Liver (tissue), 3 donors: ENCODE measurements at regions not wholly inside any gene's neighbourhood (a gene's known extent, or its start where the extent isn't known, plus 50 kb on each side); places are given as distances from the start of the nearest gene placed in this dataset.

ENCODE experiments used
- EGR1 ChIP-seq, 2 donors: IDR thresholded peaks; 2 replicates each; pipeline ENCODE4 v1.6.1; 2016 to 2018; ENCODE audit warnings: antibody characterized with exemption in 2 of 2, low read depth in 2 of 2
- FOXA1 ChIP-seq: IDR thresholded peaks from 2 replicates; pipeline ENCODE4 v1.6.1; 2016; ENCODE audit warnings: antibody characterized with exemption
- GABPA ChIP-seq, 2 donors: IDR thresholded peaks in 1 of 2; conservative IDR thresholded peaks in 1 of 2; 2 replicates each; pipeline ENCODE4 v1.6.1; 2016; ENCODE audit warnings: antibody characterized with exemption in 2 of 2, mild to moderate bottlenecking in 1 of 2, moderate library complexity in 1 of 2
- JUND ChIP-seq, 2 donors: IDR thresholded peaks; 2 replicates each; pipeline ENCODE4 v1.6.1; 2016; ENCODE audit warnings: antibody characterized with exemption in 2 of 2
- RAD21 ChIP-seq, 2 donors: IDR thresholded peaks; 2 replicates each; pipeline ENCODE4 v1.6.1; 2016; ENCODE audit warnings: antibody characterized with exemption in 2 of 2, mild to moderate bottlenecking in 2 of 2
- REST ChIP-seq: IDR thresholded peaks from 2 replicates; pipeline ENCODE4 v1.6.1; 2016; ENCODE audit warnings: antibody characterized with exemption, mild to moderate bottlenecking
- SP1 ChIP-seq: IDR thresholded peaks from 2 replicates; pipeline ENCODE4 v1.6.1; 2018; ENCODE audit warnings: antibody characterized with exemption, mild to moderate bottlenecking
- TAF1 ChIP-seq: conservative IDR thresholded peaks from 2 replicates; pipeline ENCODE4 v1.6.1; 2016; ENCODE audit warnings: antibody characterized with exemption, mild to moderate bottlenecking
- YY1 ChIP-seq: IDR thresholded peaks from 2 replicates; pipeline ENCODE4 v1.6.1; 2016; ENCODE audit warnings: antibody characterized with exemption, mild to moderate bottlenecking
- ZBTB33 ChIP-seq: IDR thresholded peaks from 2 replicates; pipeline ENCODE4 v1.6.1; 2016; ENCODE audit warnings: antibody characterized with exemption
- TF ChIP-seq, protein P1 (sequence below): fragments of 150-350 bp; IDR thresholded peaks from 2 replicates; pipeline ENCODE4 v1.5.1; 2017; ENCODE audit warnings: improper control_type of control experiment, low read depth, low read length; ENCODE audit not compliant: missing input control
- TF ChIP-seq, protein P2 (sequence below): IDR thresholded peaks from 2 replicates; pipeline ENCODE4 v1.6.1; 2016; ENCODE audit warnings: antibody characterized with exemption
- TF ChIP-seq, protein P3 (sequence below): IDR thresholded peaks from 2 replicates; pipeline ENCODE4 v1.6.1; 2016; ENCODE audit warnings: antibody characterized with exemption
- donor health status: healthy.
- donor health status: healthy.

DNA sequence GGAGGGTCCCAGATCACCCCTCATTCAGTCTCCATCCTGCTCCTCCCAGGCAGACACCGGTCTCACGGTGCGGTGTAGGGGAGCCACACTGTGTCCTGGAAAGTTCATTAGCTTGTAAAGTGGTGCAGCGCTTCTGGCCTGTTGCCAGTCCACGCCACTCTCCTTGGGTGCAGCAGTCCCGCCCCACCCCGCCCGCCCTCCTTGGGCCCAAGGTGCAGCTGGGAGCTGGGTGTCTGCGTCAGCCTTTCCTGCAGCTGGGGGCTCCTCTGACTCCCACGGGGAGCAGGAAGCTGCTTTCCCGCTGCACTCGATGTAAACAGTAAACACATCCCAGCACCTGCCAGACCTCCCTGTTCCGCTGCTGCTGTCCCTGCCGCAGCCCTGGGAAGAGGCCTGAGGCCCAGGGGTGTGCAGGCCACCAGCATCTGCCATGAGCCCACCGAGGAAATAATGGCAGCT is 53.8 kb upstream of the ASB18 start:
- TF ChIP-seq, protein P1, sequence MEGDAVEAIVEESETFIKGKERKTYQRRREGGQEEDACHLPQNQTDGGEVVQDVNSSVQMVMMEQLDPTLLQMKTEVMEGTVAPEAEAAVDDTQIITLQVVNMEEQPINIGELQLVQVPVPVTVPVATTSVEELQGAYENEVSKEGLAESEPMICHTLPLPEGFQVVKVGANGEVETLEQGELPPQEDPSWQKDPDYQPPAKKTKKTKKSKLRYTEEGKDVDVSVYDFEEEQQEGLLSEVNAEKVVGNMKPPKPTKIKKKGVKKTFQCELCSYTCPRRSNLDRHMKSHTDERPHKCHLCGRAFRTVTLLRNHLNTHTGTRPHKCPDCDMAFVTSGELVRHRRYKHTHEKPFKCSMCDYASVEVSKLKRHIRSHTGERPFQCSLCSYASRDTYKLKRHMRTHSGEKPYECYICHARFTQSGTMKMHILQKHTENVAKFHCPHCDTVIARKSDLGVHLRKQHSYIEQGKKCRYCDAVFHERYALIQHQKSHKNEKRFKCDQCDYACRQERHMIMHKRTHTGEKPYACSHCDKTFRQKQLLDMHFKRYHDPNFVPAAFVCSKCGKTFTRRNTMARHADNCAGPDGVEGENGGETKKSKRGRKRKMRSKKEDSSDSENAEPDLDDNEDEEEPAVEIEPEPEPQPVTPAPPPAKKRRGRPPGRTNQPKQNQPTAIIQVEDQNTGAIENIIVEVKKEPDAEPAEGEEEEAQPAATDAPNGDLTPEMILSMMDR: no peak
- TF ChIP-seq RAD21 (IDR thresholded peaks at IDR 0.05) (no peak), JUND (IDR thresholded peaks at IDR 0.05) (no peak), REST (no peak), SP1 (no peak), TAF1 (no peak), GABPA (IDR thresholded peaks at IDR 0.05 in 1 of 2, conservative IDR thresholded peaks at IDR 0.05 in 1 of 2) (no peak), ZBTB33 (no peak), EGR1 (IDR thresholded peaks at IDR 0.05; ENCODE audit: low read depth in 2 of 2) (no peak), YY1 (no peak), FOXA1 (no peak)
- TF ChIP-seq, protein P2, sequence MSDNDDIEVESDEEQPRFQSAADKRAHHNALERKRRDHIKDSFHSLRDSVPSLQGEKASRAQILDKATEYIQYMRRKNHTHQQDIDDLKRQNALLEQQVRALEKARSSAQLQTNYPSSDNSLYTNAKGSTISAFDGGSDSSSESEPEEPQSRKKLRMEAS: no peak
- TF ChIP-seq, protein P3, sequence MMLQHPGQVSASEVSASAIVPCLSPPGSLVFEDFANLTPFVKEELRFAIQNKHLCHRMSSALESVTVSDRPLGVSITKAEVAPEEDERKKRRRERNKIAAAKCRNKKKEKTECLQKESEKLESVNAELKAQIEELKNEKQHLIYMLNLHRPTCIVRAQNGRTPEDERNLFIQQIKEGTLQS: no peak
